ENCODE measurements at regions not wholly inside any gene's neighbourhood (a gene's known extent, or its start where the extent isn't known, plus 50 kb on each side); places are given as distances from the start of the nearest gene placed in this dataset.

GRCh38 chr3:70583682-70584081 is 271.2 kb upstream of the MDFIC2 start:
- CTCF ChIA-PET = no interaction called here
- no peaks in the 10 kb centered on the region for H3K36me3 ChIP-seq (ENCODE audit: insufficient read depth, low read length, poor library complexity, severe bottlenecking)
- TF ChIP-seq EZH2 (IDR thresholded peaks at IDR 0.05; ENCODE audit: borderline replicate concordance, low read depth, low read length, poor library complexity, severe bottlenecking) = no peak
- TF ChIP-seq CTCF (conservative IDR thresholded peaks at IDR 0.05; ENCODE audit: low read depth, low read length) = no peak
- no peak overlapping the region for H3K4me3 ChIP-seq (ENCODE audit: low read depth, low read length, poor library complexity, severe bottlenecking)
- no peaks in the 10 kb centered on the region for H3K9me3 ChIP-seq (ENCODE audit: low read depth, low read length, poor library complexity, severe bottlenecking)
- BruUV-seq (replicated peaks) = no TSS peak
- intact Hi-C loops (cut with micrococcal nuclease; ENCODE audit: unreplicated experiment) = no loop called here
- DNase-seq (ENCODE audit: low spot score) = no peak
- H3K27ac ChIP-seq (ENCODE audit: low read depth, low read length, poor library complexity, severe bottlenecking) = no peak overlapping the region
- POLR2A ChIA-PET (ENCODE audit: low non-redundant PET) = no interaction called here
- no peaks in the 10 kb centered on the region for H3K4me1 ChIP-seq (ENCODE audit: insufficient read depth, low read length, poor library complexity, severe bottlenecking)
- no peaks in the 10 kb centered on the region for H3K27me3 ChIP-seq (replicated peaks; ENCODE audit: insufficient read depth, low read depth, low read length, poor library complexity)

- no peaks in the 10 kb centered on the region for H3K9me3 ChIP-seq (ENCODE audit: low read depth, low read length, poor library complexity, severe bottlenecking)
- POLR2A ChIA-PET (ENCODE audit: low non-redundant PET) = no interaction called here
- intact Hi-C loops (cut with micrococcal nuclease; ENCODE audit: unreplicated experiment) = no loop called here
- BruUV-seq (replicated peaks) = no TSS peak
- TF ChIP-seq CTCF (conservative IDR thresholded peaks at IDR 0.05; ENCODE audit: low read depth, low read length) = no peak
- TF ChIP-seq EZH2 (IDR thresholded peaks at IDR 0.05; ENCODE audit: borderline replicate concordance, low read depth, low read length, poor library complexity, severe bottlenecking) = no peak
- H3K36me3 ChIP-seq (ENCODE audit: insufficient read depth, low read length, poor library complexity, severe bottlenecking) = no peaks in the 10 kb centered on the region
- no peak overlapping the region for H3K27ac ChIP-seq (ENCODE audit: low read depth, low read length, poor library complexity, severe bottlenecking)
- H3K27me3 ChIP-seq (replicated peaks; ENCODE audit: insufficient read depth, low read depth, low read length, poor library complexity) = no peaks in the 10 kb centered on the region
- DNase-seq (ENCODE audit: low spot score) = no peak
- CTCF ChIA-PET = no interaction called here
- H3K4me3 ChIP-seq (ENCODE audit: low read depth, low read length, poor library complexity, severe bottlenecking) = no peak overlapping the region
- H3K4me1 ChIP-seq (ENCODE audit: insufficient read depth, low read length, poor library complexity, severe bottlenecking) = no peaks in the 10 kb centered on the region
These were observed 270.4 kb upstream of the MDFIC2 start for GRCh38 chr3:70582803-70583202.

GRCh38 chr3:70580021-70580420 is 267.6 kb upstream of the MDFIC2 start:
- TF ChIP-seq EZH2 (IDR thresholded peaks at IDR 0.05; ENCODE audit: borderline replicate concordance, low read depth, low read length, poor library complexity, severe bottlenecking) = no peak
- H3K4me1 ChIP-seq (ENCODE audit: insufficient read depth, low read length, poor library complexity, severe bottlenecking) = no peaks in the 10 kb centered on the region
- H3K9me3 ChIP-seq (ENCODE audit: low read depth, low read length, poor library complexity, severe bottlenecking) = no peaks in the 10 kb centered on the region
- H3K4me3 ChIP-seq (ENCODE audit: low read depth, low read length, poor library complexity, severe bottlenecking) = no peak overlapping the region
- DNase-seq (ENCODE audit: low spot score) = no peak
- no peaks in the 10 kb centered on the region for H3K27me3 ChIP-seq (replicated peaks; ENCODE audit: insufficient read depth, low read depth, low read length, poor library complexity)
- no TSS peak for BruUV-seq (replicated peaks)
- H3K27ac ChIP-seq (ENCODE audit: low read depth, low read length, poor library complexity, severe bottlenecking) = no peak overlapping the region
- ChIA-PET POLR2A (ENCODE audit: low non-redundant PET) (no interaction called here), CTCF (no interaction called here)
- intact Hi-C loops (cut with micrococcal nuclease; ENCODE audit: unreplicated experiment) = no loop called here
- H3K36me3 ChIP-seq (ENCODE audit: insufficient read depth, low read length, poor library complexity, severe bottlenecking) = no peaks in the 10 kb centered on the region

GRCh38 chr3:70571696-70572095 is 259.3 kb upstream of the MDFIC2 start:
- no peak overlapping the region for H3K27ac ChIP-seq (ENCODE audit: low read depth, low read length, poor library complexity, severe bottlenecking)
- BruUV-seq (replicated peaks) = no TSS peak
- no peaks in the 10 kb centered on the region for H3K36me3 ChIP-seq (ENCODE audit: insufficient read depth, low read length, poor library complexity, severe bottlenecking)
- no peak overlapping the region for H3K4me3 ChIP-seq (ENCODE audit: low read depth, low read length, poor library complexity, severe bottlenecking)
- intact Hi-C loops (cut with micrococcal nuclease; ENCODE audit: unreplicated experiment) = no loop called here
- ChIA-PET POLR2A (ENCODE audit: low non-redundant PET) (no interaction called here), CTCF (no interaction called here)
- TF ChIP-seq EZH2 (IDR thresholded peaks at IDR 0.05; ENCODE audit: borderline replicate concordance, low read depth, low read length, poor library complexity, severe bottlenecking) (no peak), CTCF (conservative IDR thresholded peaks at IDR 0.05; ENCODE audit: low read depth, low read length) (no peak)
- DNase-seq (ENCODE audit: low spot score) = no peak
- H3K4me1 ChIP-seq (ENCODE audit: insufficient read depth, low read length, poor library complexity, severe bottlenecking) = no peaks in the 10 kb centered on the region
- no peaks in the 10 kb centered on the region for H3K9me3 ChIP-seq (ENCODE audit: low read depth, low read length, poor library complexity, severe bottlenecking)
- no peaks in the 10 kb centered on the region for H3K27me3 ChIP-seq (replicated peaks; ENCODE audit: insufficient read depth, low read depth, low read length, poor library complexity)
